ENCODE measurements at regions not wholly inside any gene's neighbourhood (a gene's known extent, or its start where the extent isn't known, plus 50 kb on each side); places are given as distances from the start of the nearest gene placed in this dataset.
"Not testable (repeated sequence)": the region's sequence is repeated elsewhere in the genome, so short reads cannot be mapped to it uniquely, and the experiment has no call there.

DNA sequence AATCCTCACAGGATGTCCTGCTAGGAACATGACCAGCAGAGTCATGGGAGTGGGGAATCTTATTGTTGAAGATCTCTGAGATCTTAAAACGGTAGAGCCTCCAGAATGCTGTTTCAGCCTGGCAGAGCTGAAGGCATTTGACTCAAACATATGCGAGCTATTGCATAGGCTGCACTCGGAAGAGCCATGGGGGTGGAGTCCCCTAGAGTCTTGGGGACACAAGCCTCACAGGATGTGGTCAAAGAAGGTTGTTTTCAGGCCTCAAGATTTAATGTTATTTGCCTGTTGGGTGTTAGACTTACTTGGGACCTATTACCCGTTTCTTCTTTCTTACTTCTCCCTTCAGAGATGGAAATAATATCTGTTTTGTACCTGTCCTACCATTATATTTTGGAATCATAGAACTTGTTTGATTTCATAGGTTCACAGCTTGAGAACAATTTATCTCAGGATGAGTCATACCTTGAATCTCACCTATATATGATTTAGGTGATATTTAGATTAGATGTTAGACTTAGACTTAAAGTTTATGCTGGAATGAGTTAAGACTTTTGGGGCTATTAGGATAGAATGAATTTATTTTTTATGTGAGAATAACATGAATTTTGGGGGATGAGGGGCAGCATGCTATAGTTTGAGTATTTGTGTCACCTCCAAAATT, 172.2 kb upstream of the ATP2B1 start:
- no peak for DNase-seq (ENCODE audit: low read depth)

DNA sequence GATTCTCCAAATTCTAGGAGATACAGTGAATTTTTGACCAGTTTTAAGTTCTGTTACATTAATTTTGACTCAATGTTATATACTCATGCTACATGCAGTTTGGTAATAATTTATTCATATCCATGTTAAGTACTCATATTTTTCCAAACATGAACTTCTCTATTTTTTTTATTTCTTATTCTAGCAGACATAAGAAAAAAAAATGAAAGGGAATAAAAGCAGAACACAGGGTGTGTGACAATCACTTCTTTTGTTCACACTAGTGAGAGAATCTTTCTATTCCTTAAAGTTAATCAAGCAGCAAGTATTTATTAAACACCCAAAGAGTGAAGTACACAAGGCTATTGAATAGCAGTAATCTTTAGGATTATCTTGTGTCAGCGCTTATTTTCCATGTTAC, 171.1 kb upstream of the ATP2B1 start:
- no peak for DNase-seq (ENCODE audit: low read depth)

DNA sequence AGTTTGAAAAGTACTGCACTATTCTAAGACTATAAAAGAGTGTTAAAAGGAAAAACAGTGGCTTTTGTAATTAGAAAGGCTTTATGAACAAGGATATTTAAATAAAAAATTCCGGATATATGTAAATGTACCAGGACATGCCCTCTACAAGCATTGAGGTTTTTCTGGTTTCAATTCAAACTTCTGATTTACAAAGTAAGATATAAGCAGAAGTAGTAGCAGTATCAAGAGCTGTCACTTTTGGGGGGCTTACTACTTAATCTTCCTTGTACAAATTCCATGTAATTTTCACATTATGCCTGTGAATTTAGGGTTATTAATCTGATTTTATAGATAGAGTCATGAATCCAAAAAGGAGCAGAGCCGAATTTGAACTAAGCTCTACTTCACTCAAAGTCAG, 170.3 kb upstream of the ATP2B1 start:
- DNase-seq (ENCODE audit: low read depth), result no peak

DNA sequence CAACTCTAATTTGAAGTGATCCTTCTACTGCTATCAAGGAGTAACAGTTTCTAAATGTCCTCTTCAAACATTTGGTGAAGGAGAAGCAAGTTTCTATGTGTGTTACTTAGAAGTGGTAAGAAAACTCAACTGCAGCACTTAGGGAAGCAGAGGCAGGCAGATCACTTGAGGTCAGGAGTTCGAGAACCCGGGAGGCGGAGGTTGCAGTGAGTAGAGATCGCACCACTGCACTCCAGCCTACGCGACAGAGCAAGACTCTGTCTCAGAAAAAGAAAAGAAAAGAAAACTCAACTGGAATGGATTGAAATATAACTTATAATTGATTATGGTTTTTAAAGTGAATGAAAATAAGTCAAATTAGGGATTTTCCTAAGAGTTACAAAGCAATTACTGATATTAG, 169.7 kb upstream of the ATP2B1 start:
- DNase-seq (ENCODE audit: low read depth), result no peak

DNA sequence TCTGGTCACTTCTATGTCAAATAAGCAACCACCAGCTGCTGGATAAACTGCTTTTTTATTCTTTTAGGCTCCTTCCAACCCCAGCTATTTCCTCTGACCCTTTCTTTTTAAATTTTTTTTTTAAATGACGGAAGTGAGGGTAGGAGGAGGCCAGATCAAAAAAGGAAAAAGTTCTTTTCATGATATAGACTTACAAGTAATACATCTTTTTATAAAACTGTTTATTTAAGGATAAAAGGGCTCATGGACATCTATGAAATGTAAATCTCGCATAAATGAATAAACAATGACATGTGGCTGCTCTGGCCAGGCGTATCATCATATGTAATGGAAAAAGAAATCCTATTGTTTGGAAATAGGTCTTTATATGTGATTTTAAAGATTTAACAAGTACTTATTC, 169.0 kb upstream of the ATP2B1 start:
- no peak for DNase-seq (ENCODE audit: low read depth)

DNA sequence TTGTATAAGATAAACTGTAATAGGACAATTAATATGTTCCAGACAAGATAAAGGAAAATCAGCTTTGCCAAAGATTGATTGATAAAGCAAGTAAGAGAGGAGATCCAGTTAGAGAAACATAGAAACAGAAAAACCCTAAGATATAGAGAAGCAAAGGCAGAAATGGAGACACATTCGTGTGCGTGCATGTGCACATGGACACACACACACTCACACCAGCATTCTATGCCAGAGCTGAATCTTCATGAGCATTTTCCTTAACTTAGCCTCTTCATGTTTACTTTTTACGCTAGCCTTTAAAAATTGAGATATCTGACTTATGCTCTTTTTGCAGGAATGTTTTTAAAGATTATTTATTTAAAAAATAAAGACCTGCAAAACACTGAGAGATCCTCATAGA, 168.5 kb upstream of the ATP2B1 start:
- no peak for DNase-seq (ENCODE audit: low read depth)

DNA sequence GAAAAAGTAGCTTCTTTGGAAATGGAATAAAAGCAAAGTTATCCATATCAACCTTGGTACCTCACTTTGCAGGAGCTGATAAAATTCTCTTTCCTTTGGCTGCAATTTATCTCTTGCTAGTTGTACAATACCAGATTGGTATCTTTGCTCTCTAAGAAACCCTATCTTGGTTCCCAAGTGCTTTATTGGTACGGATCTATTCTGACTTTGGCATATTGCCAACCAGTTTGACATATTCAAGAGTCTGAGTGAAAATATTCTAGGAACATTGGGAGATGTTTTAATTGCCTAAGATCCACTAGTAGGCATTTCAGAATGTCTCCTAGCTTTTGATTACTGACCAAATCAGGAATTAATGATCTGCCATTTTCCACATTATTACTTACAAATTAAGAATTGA, 167.2 kb upstream of the ATP2B1 start:
- DNase-seq (ENCODE audit: low read depth), result no peak

DNA sequence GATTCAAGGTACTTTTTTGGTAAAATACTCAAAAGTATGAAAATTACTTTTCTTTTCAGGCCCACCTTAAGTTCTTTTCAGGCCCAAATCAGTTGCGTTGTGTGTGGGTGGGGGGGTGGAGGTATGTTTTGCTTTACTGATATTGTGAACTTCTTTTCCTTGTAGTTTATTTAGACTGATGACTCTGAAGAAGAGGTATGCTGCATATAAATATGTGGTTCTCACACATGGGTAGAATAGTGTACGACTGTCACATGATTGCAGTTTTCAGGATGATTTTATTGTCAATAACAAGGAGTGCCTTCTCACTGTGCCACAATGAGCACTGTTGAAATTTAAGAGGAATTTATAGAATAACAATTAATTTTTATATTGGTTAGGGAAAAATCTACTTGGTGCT, 166.6 kb upstream of the ATP2B1 start:
- no peak for DNase-seq (ENCODE audit: low read depth)

DNA sequence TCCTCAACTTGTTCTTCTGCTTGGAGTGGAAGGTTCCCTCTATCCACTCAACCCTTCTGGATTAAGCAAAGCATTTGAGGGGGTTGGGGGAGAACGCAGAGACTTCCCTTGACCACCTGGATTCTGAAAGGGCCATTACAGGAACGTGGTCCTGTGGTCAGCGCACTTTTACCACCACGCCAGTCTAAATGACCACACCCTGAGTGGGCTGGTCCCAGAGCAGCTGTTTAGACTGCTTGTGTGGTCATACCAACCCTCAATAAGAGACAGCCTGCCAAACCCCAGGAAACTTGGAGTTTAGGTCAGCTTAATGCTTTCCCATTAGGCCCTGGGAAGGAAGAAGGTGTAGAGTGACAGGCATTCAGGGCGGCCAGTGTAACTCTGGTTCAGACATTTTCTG, 165.5 kb upstream of the ATP2B1 start:
- no peak for DNase-seq (ENCODE audit: low read depth)

DNA sequence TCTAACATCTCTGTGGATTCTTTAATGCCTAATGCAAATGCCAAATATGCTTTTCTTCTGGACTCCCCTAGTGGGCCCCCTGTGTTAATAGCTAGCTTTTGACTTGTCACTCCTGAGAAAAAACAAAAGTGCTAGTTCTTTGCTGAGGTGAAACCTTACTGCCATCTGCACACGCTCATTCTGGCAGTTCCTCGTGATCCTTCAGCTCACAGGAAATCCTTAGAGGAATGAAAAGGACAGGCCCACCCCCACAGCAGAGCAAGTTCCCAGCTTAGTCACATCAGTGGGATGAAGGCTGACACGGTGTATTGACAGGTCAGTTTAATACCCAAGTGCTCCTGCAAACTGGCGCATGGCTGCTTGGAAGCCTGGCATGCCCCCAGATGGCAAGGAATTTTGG, 165.1 kb upstream of the ATP2B1 start:
- DNase-seq (ENCODE audit: low read depth), result no peak

DNA sequence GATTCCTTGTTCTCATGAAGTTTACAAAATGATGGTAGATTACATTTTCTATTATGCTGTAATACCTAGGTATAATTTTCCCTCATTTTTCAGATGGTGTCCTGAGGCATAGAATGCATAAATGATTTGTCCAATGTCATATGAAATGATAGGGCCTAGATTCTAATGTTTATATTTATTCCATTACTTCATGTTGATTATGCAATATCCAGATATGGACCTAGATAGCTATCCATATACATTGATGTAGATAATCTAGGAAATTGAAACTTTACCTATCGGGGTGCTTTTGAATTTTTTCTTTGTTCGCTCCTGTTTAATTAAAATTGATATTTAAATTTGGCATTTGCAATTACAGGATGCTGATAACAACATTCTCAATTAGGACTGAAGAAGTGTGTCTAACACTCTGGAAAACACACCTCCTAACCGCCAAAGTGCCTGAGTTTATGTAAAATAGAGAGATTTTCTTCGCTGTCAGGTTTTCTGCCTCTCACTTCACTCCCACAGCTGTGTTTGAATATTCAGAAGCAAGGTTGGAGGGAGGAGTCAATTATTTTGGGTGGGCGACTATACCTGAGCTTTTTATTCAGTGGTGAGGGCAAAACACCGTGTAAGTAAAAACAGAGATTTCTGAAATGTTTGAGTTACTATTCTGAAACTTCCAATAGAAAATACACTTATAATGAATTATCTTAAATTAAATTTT, 164.4 kb upstream of the ATP2B1 start:
- DNase-seq (ENCODE audit: low read depth), result no peak

DNA sequence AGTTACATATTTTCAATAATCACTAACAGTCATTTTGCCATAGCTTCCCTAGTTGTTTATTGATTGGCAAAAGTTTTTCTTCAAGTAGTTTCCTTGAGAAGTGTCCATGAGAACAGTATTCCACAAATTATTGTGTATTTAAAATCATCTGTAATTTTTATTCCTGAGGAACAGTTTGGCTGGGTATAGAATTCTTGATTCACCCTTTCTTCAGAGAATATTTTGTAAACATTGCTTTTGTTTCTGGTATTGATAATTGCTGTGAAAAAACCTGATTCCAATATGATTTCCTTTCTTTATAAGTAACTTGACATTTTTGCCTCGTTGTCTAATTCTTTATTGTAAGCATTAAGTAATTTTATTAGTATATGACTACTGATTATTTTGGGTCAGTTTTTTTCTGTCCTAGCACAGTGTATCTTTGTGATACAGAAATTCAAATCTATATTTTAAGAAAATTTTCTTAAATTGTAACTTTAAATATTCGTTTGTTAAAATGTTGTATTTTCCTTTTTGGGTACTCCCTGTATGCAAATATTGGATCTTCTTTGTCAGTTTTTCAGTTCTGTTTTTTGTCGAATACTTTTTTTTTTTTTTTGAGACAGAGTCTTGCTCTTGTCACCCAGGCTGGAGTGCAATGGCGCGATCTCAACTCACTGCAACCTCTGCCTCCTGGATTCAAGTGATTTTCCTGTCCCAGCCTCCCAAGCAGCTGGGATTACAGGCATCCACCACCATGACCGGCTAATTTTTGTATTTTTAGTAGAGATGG, 162.0 kb upstream of the ATP2B1 start:
- no peak for DNase-seq (ENCODE audit: low read depth)

DNA sequence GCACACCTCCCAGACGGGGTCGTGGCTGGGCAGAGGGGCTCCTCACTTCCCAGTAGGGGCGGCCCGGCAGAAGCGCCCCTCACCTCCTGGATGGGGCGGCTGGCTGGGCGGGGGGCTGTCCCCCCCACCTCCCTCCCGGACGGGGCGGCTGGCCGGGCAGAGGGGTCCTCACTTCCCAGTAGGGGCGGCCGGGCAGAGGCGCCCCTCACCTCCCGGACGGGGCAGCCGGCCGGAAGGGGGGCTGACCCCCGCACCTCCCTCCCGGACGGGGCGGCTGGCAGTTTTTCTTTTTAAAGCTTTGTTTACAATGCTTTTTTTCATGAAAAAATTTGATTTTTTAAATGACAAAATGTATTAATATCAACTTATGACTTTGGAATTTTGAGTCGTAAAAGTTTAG, 159.0 kb upstream of the ATP2B1 start:
- DNase-seq (ENCODE audit: low read depth), result not testable (repeated sequence)

DNA sequence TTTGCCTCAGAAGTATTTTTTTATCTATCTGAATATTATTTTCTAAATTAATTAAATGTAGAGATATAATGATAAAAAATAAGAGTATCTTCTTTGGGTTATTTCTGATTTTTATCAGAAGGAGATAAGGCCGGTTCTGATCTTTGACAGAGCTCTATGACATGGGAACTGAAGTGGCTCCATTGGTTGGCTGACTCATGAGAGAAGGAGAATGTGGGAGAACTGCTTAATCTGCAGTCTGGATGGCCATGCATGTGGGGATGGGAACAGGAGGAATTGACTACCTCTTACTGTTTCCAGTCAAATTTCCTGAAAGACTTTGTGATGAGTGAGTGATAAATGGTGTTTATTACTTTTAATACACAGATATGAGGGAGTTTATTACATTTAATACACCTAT, 155.8 kb upstream of the ATP2B1 start:
- no peak for DNase-seq (ENCODE audit: low read depth)

DNA sequence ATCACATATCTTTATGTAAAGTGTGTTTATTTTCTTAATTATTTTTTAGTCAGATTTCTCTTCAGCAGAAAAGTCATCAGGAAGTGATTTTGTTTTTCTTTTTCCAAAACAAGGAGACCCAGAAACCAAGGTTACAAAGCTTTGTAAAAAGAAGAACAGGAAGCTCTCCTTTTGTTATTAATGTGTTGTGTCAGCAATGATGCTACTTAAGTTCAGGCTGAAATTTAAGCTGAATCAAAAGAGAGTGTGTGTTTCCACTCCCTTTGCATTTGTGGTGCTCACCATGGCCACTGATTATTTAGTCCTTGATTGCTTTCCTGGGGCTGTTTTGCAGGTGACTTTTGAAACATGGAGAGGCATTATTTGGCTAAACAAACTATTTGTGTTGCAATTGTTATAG, 155.3 kb upstream of the ATP2B1 start:
- DNase-seq (ENCODE audit: low read depth), result no peak

DNA sequence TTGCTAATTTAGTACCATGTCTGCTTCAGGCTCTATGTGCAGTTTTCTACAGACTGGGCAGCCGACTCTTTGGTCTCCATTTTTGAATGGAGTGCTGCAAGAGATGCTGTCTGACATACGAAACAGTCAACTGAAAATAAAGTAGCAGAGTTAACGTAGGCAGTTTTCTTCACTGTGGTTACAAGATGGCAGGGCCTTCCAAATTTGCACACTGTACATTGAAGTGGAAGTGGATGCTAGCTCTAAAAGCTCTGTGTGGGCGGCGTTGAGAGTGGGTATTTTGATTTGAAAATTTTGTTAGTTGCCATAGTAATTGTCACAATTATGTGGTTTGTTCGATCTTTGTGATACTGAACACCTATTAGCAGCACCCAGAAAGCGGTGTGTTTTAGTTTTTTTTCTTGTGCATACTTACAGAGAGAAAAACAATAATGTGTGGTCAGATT, 154.9 kb upstream of the ATP2B1 start:
- DNase-seq (ENCODE audit: low read depth), result no peak

DNA sequence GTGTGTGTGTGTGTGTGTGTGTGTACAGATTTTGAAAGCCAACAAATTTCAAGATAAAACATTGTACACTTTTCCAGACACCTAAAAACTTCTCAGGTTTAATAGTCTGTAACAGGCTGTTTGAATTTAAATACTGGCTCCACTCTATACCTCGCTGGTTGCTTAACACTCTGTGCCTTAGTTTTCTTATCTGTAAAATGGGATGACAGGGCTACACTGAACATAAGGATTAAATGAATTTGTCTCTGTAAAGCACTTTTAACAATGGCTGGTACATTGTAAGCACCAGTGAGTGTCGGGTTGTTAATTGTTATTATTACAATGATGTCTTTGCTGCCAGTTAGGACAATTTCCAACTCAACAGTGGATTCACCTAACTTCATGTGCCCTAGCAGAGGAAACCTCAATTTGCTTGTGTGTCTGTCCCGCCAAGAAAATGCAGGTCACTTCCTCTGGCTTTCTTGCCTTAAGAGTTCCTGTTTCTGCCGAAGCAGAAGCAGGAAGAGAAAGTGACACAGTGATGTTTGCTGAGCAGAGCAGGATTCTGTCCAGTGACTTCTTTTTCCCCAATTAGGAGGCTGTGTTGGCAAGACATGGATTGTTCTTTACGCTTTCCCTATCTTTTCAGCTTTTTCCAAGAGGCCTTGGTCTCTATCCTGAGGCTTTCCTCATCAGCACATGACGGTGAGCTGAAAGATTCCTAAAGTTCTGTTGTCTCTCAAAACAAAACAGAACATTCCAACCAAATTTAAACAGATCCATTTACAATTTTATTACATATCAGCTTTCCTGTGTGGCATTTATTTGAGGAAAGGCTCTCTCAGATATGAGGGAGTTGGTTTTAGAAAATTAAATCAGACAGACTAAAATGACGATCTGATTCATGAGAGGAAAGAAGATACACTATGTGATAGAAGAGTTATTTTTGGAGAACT, 154.1 kb upstream of the ATP2B1 start:
- DNase-seq (ENCODE audit: low read depth), result no peak

DNA sequence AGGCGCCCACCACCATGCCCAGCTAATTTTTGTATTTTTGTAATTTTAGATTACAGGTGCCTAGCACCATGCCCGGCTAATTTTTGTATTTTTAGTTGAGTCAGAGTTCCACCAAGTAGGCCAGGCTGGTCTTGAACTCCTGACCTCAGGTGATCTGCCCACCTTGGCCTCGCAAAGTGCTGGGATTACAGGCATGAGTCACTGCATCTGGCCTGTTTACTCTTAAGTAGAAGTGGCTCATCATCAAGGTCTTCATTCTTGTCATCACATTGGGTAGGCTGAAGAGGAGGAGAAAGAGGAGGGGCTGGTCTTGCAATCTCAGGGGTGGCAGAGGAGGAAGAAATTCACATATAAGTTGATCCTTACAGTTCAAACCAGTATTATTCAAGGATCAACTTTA, 152.4 kb upstream of the ATP2B1 start:
- DNase-seq (ENCODE audit: low read depth), result no peak

DNA sequence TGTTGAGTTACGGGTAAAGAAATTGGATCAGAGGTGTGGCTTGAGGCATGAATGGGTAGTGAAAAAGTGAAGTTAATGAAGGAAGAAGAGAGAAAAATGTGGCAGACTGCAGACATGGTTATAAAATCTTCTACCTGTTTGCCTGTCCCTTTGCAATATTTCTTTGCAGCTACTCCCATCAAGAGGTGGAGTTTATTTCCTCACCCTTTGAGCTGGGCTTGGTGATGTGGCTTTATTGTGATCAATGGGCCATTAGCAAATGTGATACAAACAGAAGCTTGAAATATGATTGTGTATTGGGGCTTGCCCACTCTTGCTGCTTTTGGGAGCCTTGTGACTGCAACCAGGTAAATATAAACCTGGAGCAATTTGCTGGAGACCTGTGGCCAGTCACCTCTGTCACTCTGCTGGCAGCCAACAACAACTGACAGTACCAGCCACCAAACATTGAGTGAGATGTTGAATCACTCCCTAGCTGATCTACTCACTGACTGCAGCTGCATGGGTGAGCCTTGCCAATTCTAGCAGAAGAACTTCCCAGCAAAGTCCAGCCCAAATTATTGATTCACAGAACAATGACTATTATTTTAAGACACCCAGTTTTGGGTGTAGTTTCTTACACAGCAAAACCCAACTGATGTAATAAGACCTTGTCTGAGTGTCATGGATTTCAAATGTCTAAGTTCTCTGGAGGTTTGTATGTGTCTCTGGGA, 151.0 kb upstream of the ATP2B1 start:
- no peak for DNase-seq (ENCODE audit: low read depth)

DNA sequence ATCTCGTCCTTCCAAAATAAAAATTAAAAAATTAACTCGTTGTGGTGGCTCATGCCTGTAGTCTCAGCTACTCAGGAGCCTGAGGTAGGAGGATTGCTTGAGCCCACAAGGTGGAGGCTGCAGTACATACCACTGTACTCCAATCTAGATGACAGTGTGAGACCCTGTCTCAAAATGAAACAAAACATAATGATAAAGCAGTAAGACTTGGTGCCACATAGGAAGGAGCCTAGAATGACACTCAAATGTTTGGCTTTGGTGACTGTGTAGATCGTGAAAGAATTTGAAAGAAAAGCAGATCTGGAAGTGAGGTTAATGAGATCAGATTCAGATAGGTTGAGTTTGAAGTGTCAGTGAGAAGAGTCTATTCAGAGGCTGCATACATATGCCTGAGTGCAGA, 150.1 kb upstream of the ATP2B1 start:
- DNase-seq (ENCODE audit: low read depth), result no peak

DNA sequence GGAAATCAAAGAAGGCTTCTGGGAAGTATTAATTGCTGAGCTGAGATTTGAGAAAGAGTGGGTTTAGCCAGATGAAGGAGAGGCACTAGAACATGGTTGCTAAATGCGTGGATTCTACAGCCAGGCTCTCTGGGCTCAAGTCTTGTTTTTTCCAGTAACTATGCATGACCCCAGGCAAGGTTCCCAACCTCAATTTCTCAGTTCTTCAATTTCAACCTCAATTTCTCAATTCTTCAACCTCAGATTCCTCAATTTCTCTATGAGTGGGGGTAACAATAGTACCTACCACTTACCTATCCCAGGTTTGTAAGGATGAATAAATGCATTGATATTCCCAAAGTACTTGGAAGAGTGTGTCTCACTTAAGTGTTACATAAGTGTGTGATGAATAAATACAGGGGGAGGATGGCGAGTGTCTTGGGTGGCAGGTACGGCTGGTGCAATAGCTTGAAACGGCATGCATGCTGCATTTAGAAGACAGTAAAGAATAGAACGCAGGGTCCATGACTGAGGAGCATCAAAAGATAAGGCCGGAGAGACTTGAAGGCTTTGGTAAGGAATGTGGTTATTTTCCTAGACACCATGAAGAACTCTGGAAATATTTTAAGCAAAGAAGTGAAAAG, 149.1 kb upstream of the ATP2B1 start:
- no peak for DNase-seq (ENCODE audit: low read depth)
